ENCODE measurements at regions not wholly inside any gene's neighbourhood (a gene's known extent, or its start where the extent isn't known, plus 50 kb on each side); places are given as distances from the start of the nearest gene placed in this dataset.

DNA sequence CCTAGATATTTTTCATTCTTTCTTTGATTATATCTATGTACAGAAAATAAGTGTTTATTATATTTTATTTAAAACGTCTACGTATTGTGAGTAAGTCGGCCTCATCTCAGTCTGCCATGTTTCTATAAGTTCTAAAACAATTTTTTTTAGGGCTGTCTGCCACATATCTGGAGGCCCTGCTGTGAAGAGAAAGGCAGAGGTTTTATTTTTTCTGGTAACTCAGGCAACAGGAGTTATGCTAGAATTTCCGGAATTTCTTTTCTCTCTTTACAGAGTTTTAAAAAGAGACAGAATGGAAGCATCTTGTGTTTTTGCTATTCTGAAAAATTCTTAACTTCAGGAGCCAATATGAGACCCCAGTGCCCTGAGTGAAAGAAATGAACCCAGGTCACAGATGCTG lies 1124.0 kb upstream of the TENM3 start:
- TF ChIP-seq EZH2 (IDR thresholded peaks at IDR 0.05) (no peak), POLR2AphosphoS5 (IDR thresholded peaks at IDR 0.05; ENCODE audit: borderline replicate concordance, low read depth, low read length) (no peak)
